GM23338 (cell line): ENCODE measurements at regions not wholly inside any gene's neighbourhood (a gene's known extent, or its start where the extent isn't known, plus 50 kb on each side); places are given as distances from the start of the nearest gene placed in this dataset.

Experiments used
- ATAC-seq: fragments of 200-7000 bp; cut with Tn5 transposase; 3 replicates; pipeline ENCODE4 v1.9.1; 2020
- DNase-seq: peaks from one replicate; pipeline ENCODE4 v3.0.0-alpha.2; 2015; ENCODE audit warnings: low spot score
- H2AFZ ChIP-seq: fragments of 200-600 bp; sonication (generic); 2 replicates; pipeline ENCODE4 v1.8.0; 2016; ENCODE audit warnings: antibody characterized with exemption, mild to moderate bottlenecking, moderate library complexity
- H3F3A ChIP-seq: fragments of 200-600 bp; sonication (generic); replicated peaks from 2 replicates; pipeline ENCODE4 v1.8.0; 2017; ENCODE audit warnings: antibody characterized with exemption, mixed run types, low read depth
- H3K27ac ChIP-seq: fragments of 200-600 bp; sonication (generic); 2 replicates; pipeline ENCODE4 v1.6.1; 2016; ENCODE audit warnings: low read depth
- H3K27me3 ChIP-seq: fragments of 200-600 bp; sonication (generic); 2 replicates; pipeline ENCODE4 v1.8.0; 2016; ENCODE audit warnings: mild to moderate bottlenecking, mixed run types, moderate library complexity; ENCODE audit not compliant: insufficient read depth
- H3K36me3 ChIP-seq: fragments of 200-600 bp; sonication (generic); 2 replicates; pipeline ENCODE4 v1.8.0; 2016; ENCODE audit warnings: mild to moderate bottlenecking; ENCODE audit not compliant: insufficient read depth
- H3K4me1 ChIP-seq: fragments of 200-600 bp; sonication (generic); 2 replicates; pipeline ENCODE4 v1.8.0; 2016; ENCODE audit warnings: mild to moderate bottlenecking, moderate library complexity; ENCODE audit not compliant: insufficient read depth
- H3K4me2 ChIP-seq: fragments of 200-600 bp; sonication (generic); 2 replicates; pipeline ENCODE4 v1.7.1; 2017; ENCODE audit warnings: mixed run types
- H3K4me3 ChIP-seq: fragments of 200-600 bp; sonication (generic); 2 replicates; pipeline ENCODE4 v1.6.1; 2016; ENCODE audit warnings: mixed run types
- H3K79me2 ChIP-seq: fragments of 200-600 bp; sonication (generic); replicated peaks from 2 replicates; pipeline ENCODE4 v1.8.0; 2017; ENCODE audit warnings: mild to moderate bottlenecking; ENCODE audit not compliant: insufficient read depth
- H3K9me2 ChIP-seq: fragments of 200-600 bp; sonication (generic); 2 replicates; pipeline ENCODE4 v1.8.0; 2017; ENCODE audit not compliant: insufficient read depth
- H4K20me1 ChIP-seq: fragments of 200-600 bp; sonication (generic); replicated peaks from 2 replicates; pipeline ENCODE4 v1.8.0; 2017; ENCODE audit warnings: mild to moderate bottlenecking; ENCODE audit not compliant: insufficient read depth
- H3K27ac Mint-ChIP-seq: 2 replicates; pipeline ENCODE4 v1.8.0; 2020; ENCODE audit warnings: inconsistent platforms, mild to moderate bottlenecking, moderate library complexity, mixed read lengths
- H3K27me3 Mint-ChIP-seq: 3 replicates; pipeline ENCODE4 v1.8.0; 2022; ENCODE audit warnings: low read depth, mild to moderate bottlenecking, moderate library complexity, mixed read lengths, inconsistent platforms; ENCODE audit not compliant: insufficient read depth, poor library complexity
- H3K36me3 Mint-ChIP-seq: 3 replicates; pipeline ENCODE4 v1.8.0; 2021; ENCODE audit warnings: low read depth, mild to moderate bottlenecking, inconsistent platforms, moderate library complexity, mixed read lengths
- H3K4me1 Mint-ChIP-seq: 3 replicates; pipeline ENCODE4 v1.8.0; 2020; ENCODE audit warnings: mild to moderate bottlenecking, inconsistent platforms, mixed read lengths
- H3K4me3 Mint-ChIP-seq: 3 replicates; pipeline ENCODE4 v1.8.0; 2021; ENCODE audit warnings: moderate library complexity, mild to moderate bottlenecking, inconsistent platforms, mixed read lengths
- H3K9me3 Mint-ChIP-seq: 3 replicates; pipeline ENCODE4 v1.8.0; 2020; ENCODE audit warnings: moderate library complexity, mild to moderate bottlenecking, inconsistent platforms, mixed read lengths
- CREB1 ChIP-seq: fragments of 250-450 bp; sonication (Bioruptor Pico); IDR thresholded peaks from 2 replicates; pipeline ENCODE4 v1.5.0; 2020; ENCODE audit warnings: low read depth, mild to moderate bottlenecking, moderate library complexity
- EZH2 ChIP-seq: fragments of 200-600 bp; sonication (generic); IDR thresholded peaks from one replicate; pipeline ENCODE4 v1.8.0; 2017; ENCODE audit warnings: antibody characterized with exemption, mild to moderate bottlenecking, low read depth; ENCODE audit not compliant: unreplicated experiment
- EZH2phosphoT487 ChIP-seq: fragments of 200-600 bp; sonication (generic); IDR thresholded peaks from one replicate; pipeline ENCODE4 v1.8.1; 2018; ENCODE audit warnings: antibody characterized with exemption; ENCODE audit not compliant: unreplicated experiment
- JUNB ChIP-seq: IDR thresholded peaks from one replicate; pipeline ENCODE4 v1.6.1; 2016; ENCODE audit warnings: antibody characterized with exemption; ENCODE audit not compliant: unreplicated experiment
- NANOG ChIP-seq: IDR thresholded peaks from 2 replicates; pipeline ENCODE4 v1.6.1; 2016; ENCODE audit warnings: antibody characterized with exemption, borderline replicate concordance
- POLR2AphosphoS5 ChIP-seq: IDR thresholded peaks from 2 replicates; pipeline ENCODE4 v1.6.1; 2016; ENCODE audit warnings: antibody characterized with exemption, low read depth
- REST ChIP-seq: IDR thresholded peaks from one replicate; pipeline ENCODE4 v1.6.1; 2018; ENCODE audit warnings: antibody characterized with exemption; ENCODE audit not compliant: unreplicated experiment
- STAT1 ChIP-seq: IDR thresholded peaks from one replicate; pipeline ENCODE4 v1.6.1; 2016; ENCODE audit warnings: antibody characterized with exemption; ENCODE audit not compliant: unreplicated experiment
- ZNF114 ChIP-seq: fragments of 250-450 bp; sonication (Bioruptor Pico); IDR thresholded peaks from 2 replicates; pipeline ENCODE4 v1.5.0; 2020; ENCODE audit warnings: mild to moderate bottlenecking, moderate library complexity
- ZNF331 ChIP-seq: fragments of 250-450 bp; sonication (Bioruptor Pico); IDR thresholded peaks from 2 replicates; pipeline ENCODE4 v1.5.0; 2020; ENCODE audit warnings: low read depth, mild to moderate bottlenecking, moderate library complexity
- TF ChIP-seq, protein P1 (sequence below), 2 experiments: fragments of 200-600 bp in 1 of 2; sonication (generic) in 1 of 2; conservative IDR thresholded peaks; 2 replicates each; pipeline versions ENCODE4 v1.5.1 to v1.6.1; 2016 to 2017; ENCODE audit warnings: antibody characterized with exemption in 2 of 2, low read depth in 2 of 2, mild to moderate bottlenecking in 2 of 2, moderate library complexity in 1 of 2
- TF ChIP-seq, protein P2 (sequence below): IDR thresholded peaks from 2 replicates; pipeline ENCODE4 v1.6.1; 2016; ENCODE audit warnings: antibody characterized with exemption
- TF ChIP-seq, protein P3 (sequence below): fragments of 250-450 bp; sonication (Bioruptor Pico); IDR thresholded peaks from 2 replicates; pipeline ENCODE4 v1.5.0; 2020; ENCODE audit warnings: mild to moderate bottlenecking, moderate library complexity

GRCh38 chr6:19332806-19333460, 504.2 kb upstream of the ID4 start:
- Histone ChIP-seq H4K20me1 (no peaks in the 10 kb centered on the region), H3F3A (no peaks in the 10 kb centered on the region), H3K4me2 (no peak overlapping the region), H3K4me1 (peaks cover 24% of the 10 kb centered on the region), H3K27ac (no peak overlapping the region), H3K36me3 (no peaks in the 10 kb centered on the region), H2AFZ (no peak overlapping the region), H3K27me3 (no peaks in the 10 kb centered on the region), H3K9me2 (0 out of 2 replicates have a peak, but pooled peaks cover 5% of the 10 kb centered on the region), H3K4me3 (no peak overlapping the region), H3K79me2 (no peaks in the 10 kb centered on the region)
- H3K9me3 Mint-ChIP-seq = no peaks in the 10 kb centered on the region
- no peak for DNase-seq
- peaks cover 33% of the 10 kb centered on the region for H3K4me1 Mint-ChIP-seq
- H3K4me3 Mint-ChIP-seq = no peak overlapping the region
- no peak for ATAC-seq
- no peaks in the 10 kb centered on the region for H3K27me3 Mint-ChIP-seq
- no peak overlapping the region for H3K27ac Mint-ChIP-seq
- H3K36me3 Mint-ChIP-seq = no peaks in the 10 kb centered on the region
- no peak for TF ChIP-seq EZH2
- no peak for TF ChIP-seq JUNB
- TF ChIP-seq, protein P1, sequence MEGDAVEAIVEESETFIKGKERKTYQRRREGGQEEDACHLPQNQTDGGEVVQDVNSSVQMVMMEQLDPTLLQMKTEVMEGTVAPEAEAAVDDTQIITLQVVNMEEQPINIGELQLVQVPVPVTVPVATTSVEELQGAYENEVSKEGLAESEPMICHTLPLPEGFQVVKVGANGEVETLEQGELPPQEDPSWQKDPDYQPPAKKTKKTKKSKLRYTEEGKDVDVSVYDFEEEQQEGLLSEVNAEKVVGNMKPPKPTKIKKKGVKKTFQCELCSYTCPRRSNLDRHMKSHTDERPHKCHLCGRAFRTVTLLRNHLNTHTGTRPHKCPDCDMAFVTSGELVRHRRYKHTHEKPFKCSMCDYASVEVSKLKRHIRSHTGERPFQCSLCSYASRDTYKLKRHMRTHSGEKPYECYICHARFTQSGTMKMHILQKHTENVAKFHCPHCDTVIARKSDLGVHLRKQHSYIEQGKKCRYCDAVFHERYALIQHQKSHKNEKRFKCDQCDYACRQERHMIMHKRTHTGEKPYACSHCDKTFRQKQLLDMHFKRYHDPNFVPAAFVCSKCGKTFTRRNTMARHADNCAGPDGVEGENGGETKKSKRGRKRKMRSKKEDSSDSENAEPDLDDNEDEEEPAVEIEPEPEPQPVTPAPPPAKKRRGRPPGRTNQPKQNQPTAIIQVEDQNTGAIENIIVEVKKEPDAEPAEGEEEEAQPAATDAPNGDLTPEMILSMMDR (conservative IDR thresholded peaks at IDR 0.05; ENCODE audit: low read depth in 2 of 2) = no peak
- TF ChIP-seq, protein P2, sequence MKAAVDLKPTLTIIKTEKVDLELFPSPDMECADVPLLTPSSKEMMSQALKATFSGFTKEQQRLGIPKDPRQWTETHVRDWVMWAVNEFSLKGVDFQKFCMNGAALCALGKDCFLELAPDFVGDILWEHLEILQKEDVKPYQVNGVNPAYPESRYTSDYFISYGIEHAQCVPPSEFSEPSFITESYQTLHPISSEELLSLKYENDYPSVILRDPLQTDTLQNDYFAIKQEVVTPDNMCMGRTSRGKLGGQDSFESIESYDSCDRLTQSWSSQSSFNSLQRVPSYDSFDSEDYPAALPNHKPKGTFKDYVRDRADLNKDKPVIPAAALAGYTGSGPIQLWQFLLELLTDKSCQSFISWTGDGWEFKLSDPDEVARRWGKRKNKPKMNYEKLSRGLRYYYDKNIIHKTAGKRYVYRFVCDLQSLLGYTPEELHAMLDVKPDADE = no peak
- no peak for TF ChIP-seq STAT1
- no peak for TF ChIP-seq ZNF331 (CRISPR knock-in tag)
- no peak for TF ChIP-seq CREB1 (CRISPR knock-in tag)
- TF ChIP-seq, protein P3, sequence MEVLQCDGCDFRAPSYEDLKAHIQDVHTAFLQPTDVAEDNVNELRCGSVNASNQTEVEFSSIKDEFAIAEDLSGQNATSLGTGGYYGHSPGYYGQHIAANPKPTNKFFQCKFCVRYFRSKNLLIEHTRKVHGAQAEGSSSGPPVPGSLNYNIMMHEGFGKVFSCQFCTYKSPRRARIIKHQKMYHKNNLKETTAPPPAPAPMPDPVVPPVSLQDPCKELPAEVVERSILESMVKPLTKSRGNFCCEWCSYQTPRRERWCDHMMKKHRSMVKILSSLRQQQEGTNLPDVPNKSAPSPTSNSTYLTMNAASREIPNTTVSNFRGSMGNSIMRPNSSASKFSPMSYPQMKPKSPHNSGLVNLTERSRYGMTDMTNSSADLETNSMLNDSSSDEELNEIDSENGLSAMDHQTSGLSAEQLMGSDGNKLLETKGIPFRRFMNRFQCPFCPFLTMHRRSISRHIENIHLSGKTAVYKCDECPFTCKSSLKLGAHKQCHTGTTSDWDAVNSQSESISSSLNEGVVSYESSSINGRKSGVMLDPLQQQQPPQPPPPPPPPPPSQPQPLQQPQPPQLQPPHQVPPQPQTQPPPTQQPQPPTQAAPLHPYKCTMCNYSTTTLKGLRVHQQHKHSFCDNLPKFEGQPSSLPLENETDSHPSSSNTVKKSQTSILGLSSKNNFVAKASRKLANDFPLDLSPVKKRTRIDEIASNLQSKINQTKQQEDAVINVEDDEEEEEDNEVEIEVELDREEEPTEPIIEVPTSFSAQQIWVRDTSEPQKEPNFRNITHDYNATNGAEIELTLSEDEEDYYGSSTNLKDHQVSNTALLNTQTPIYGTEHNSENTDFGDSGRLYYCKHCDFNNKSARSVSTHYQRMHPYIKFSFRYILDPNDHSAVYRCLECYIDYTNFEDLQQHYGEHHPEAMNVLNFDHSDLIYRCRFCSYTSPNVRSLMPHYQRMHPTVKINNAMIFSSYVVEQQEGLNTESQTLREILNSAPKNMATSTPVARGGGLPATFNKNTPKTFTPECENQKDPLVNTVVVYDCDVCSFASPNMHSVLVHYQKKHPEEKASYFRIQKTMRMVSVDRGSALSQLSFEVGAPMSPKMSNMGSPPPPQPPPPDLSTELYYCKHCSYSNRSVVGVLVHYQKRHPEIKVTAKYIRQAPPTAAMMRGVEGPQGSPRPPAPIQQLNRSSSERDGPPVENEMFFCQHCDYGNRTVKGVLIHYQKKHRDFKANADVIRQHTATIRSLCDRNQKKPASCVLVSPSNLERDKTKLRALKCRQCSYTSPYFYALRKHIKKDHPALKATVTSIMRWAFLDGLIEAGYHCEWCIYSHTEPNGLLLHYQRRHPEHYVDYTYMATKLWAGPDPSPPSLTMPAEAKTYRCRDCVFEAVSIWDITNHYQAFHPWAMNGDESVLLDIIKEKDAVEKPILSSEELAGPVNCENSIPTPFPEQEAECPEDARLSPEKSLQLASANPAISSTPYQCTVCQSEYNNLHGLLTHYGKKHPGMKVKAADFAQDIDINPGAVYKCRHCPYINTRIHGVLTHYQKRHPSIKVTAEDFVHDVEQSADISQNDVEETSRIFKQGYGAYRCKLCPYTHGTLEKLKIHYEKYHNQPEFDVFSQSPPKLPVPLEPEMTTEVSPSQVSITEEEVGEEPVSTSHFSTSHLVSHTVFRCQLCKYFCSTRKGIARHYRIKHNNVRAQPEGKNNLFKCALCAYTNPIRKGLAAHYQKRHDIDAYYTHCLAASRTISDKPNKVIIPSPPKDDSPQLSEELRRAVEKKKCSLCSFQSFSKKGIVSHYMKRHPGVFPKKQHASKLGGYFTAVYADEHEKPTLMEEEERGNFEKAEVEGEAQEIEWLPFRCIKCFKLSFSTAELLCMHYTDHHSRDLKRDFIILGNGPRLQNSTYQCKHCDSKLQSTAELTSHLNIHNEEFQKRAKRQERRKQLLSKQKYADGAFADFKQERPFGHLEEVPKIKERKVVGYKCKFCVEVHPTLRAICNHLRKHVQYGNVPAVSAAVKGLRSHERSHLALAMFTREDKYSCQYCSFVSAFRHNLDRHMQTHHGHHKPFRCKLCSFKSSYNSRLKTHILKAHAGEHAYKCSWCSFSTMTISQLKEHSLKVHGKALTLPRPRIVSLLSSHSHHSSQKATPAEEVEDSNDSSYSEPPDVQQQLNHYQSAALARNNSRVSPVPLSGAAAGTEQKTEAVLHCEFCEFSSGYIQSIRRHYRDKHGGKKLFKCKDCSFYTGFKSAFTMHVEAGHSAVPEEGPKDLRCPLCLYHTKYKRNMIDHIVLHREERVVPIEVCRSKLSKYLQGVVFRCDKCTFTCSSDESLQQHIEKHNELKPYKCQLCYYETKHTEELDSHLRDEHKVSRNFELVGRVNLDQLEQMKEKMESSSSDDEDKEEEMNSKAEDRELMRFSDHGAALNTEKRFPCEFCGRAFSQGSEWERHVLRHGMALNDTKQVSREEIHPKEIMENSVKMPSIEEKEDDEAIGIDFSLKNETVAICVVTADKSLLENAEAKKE (CRISPR knock-in tag) = no peak
- no peak for TF ChIP-seq REST
- no peak for TF ChIP-seq NANOG
- TF ChIP-seq ZNF114 (CRISPR knock-in tag) = no peak
- TF ChIP-seq EZH2phosphoT487 = no peak
- TF ChIP-seq POLR2AphosphoS5 = no peak
